Astrocyte of the spinal cord (primary cell): ENCODE measurements at regions not wholly inside any gene's neighbourhood (a gene's known extent, or its start where the extent isn't known, plus 50 kb on each side); places are given as distances from the start of the nearest gene placed in this dataset.

ENCODE experiments used
- DNase-seq: peaks from one replicate; pipeline ENCODE4 v3.0.0; 2011; ENCODE audit warnings: low read depth, low spot score
- H3K4me3 ChIP-seq: 2 replicates; pipeline ENCODE4 v1.5.1; 2011; ENCODE audit warnings: low read depth, mild to moderate bottlenecking, low read length, moderate library complexity
- CTCF ChIP-seq: IDR thresholded peaks from 2 replicates; pipeline ENCODE4 v1.5.1; 2012; ENCODE audit warnings: low read depth, mild to moderate bottlenecking, low read length, inconsistent platforms
- in situ Hi-C: cut with HindIII; loops from 2 replicates; pipeline ENCODE4 v1.10.0; 2017; ENCODE audit warnings: low sequenced_read_pairs

GRCh38 chr2:237150186-237150585 is 64.5 kb downstream of the COPS8 start:
- in situ Hi-C loops: no loop called here
- DNase-seq: no peak
- H3K4me3 ChIP-seq: no peak overlapping the region
- TF ChIP-seq CTCF: no peak

GRCh38 chr2:237150831-237151375 is 65.2 kb downstream of the COPS8 start:
- in situ Hi-C loops: no loop called here
- no peak overlapping the region for H3K4me3 ChIP-seq
- no peak for TF ChIP-seq CTCF
- no peak for DNase-seq

- TF ChIP-seq CTCF: no peak
- no peak for DNase-seq
- in situ Hi-C loops: no loop called here
- H3K4me3 ChIP-seq: no peak overlapping the region
Measured at GRCh38 chr2:237152361-237152760, 66.7 kb downstream of the COPS8 start.

- in situ Hi-C loops: no loop called here
- TF ChIP-seq CTCF: no peak
- no peak overlapping the region for H3K4me3 ChIP-seq
- DNase-seq: no peak
Measured at GRCh38 chr2:237153181-237153580, 67.5 kb downstream of the COPS8 start.

- H3K4me3 ChIP-seq: no peak overlapping the region
- TF ChIP-seq CTCF: peak; percentile 78
- in situ Hi-C loops: no loop called here
- DNase-seq: peak; percentile 78
Measured at GRCh38 chr2:237154082-237154638, 68.5 kb downstream of the COPS8 start.

- DNase-seq: no peak
- H3K4me3 ChIP-seq: peak overlapping the region; percentile 14
- in situ Hi-C loops: no loop called here
- TF ChIP-seq CTCF: no peak
Measured at GRCh38 chr2:237154884-237155851, 69.5 kb downstream of the COPS8 start.
